ENCODE measurements at regions not wholly inside any gene's neighbourhood (a gene's known extent, or its start where the extent isn't known, plus 50 kb on each side); places are given as distances from the start of the nearest gene placed in this dataset.

- Histone ChIP-seq H3K56ac (ENCODE audit: extremely low read depth, insufficient read depth, low read length) (no peak overlapping the region), H2AK9ac (replicated peaks; ENCODE audit: low read depth, low read length, poor library complexity) (no peak overlapping the region), H3K4me2 (ENCODE audit: low read depth, low read length) (no peak overlapping the region), H2BK15ac (ENCODE audit: low read depth, low read length) (no peak overlapping the region), H2BK120ac (ENCODE audit: low read depth, low read length) (no peak overlapping the region), H2AK5ac (ENCODE audit: low read depth, low read length) (no peak overlapping the region), H3K9me3 (ENCODE audit: control insufficient read depth, insufficient read depth, low read length) (no peaks in the 10 kb centered on the region; the same call in 1 of the 2 replicates), H3K79me1 (ENCODE audit: low read depth in 1 of 2, low read length in 2 of 2) (no peaks in the 10 kb centered on the region), H3K9me1 (ENCODE audit: insufficient read depth, low read length) (no peaks in the 10 kb centered on the region), H3K9ac (ENCODE audit: low read depth, low read length) (no peak overlapping the region), H4K20me1 (ENCODE audit: insufficient read depth, low read length) (no peaks in the 10 kb centered on the region), H2AFZ (replicated peaks; ENCODE audit: low read length, poor library complexity) (no peak overlapping the region), H3K18ac (ENCODE audit: low read depth, low read length) (no peak overlapping the region), H3K27me3 (ENCODE audit: control insufficient read depth, insufficient read depth, low read length) (no peaks in the 10 kb centered on the region), H4K91ac (ENCODE audit: insufficient read depth, low read depth, low read length) (no peak overlapping the region), H2BK5ac (ENCODE audit: low read depth, low read length, poor library complexity, severe bottlenecking) (no peak overlapping the region), H3K14ac (replicated peaks; ENCODE audit: low read depth, low read length) (no peak overlapping the region), H3K23ac (ENCODE audit: low read depth, low read length) (no peak overlapping the region), H3K27ac (ENCODE audit: insufficient read depth, low read length) (no peak overlapping the region), H2BK20ac (ENCODE audit: low read depth, low read length) (no peak overlapping the region), H4K5ac (ENCODE audit: low read depth, low read length) (no peak overlapping the region), H4K8ac (ENCODE audit: low read depth in 2 of 2, low read length in 2 of 2) (no peak overlapping the region), H3K36me3 (ENCODE audit: control insufficient read depth, insufficient read depth, low read length) (no peaks in the 10 kb centered on the region), H3K4me1 (ENCODE audit: control insufficient read depth, insufficient read depth, low read length) (no peaks in the 10 kb centered on the region), H3K4me3 (ENCODE audit: insufficient read depth, low read depth, low read length) (no peak overlapping the region), H3K4ac (ENCODE audit: low read depth, low read length) (no peak overlapping the region)
- ATAC-seq (ENCODE audit: low read depth) (no peak), DNase-seq (no peak)
- intact Hi-C loops (cut with micrococcal nuclease) (no loop called here), in situ Hi-C loops (cut with MboI; ENCODE audit: low sequenced_read_pairs) (no loop called here), dilution Hi-C loops (cut with HindIII; ENCODE audit: low sequenced_read_pairs, unreplicated experiment) (no loop called here)
- CTCF ChIA-PET, result no interaction called here
- no TSS peak for BruUV-seq (replicated peaks)
- POLR2A ChIA-PET (ENCODE audit: unreplicated experiment), result no interaction called here
- TF ChIP-seq MXI1 (IDR thresholded peaks at IDR 0.05; ENCODE audit: borderline replicate concordance, low read depth, low read length), result no peak
- no peak for TF ChIP-seq RFX5 (IDR thresholded peaks at IDR 0.05; ENCODE audit: low read depth, low read length)
- no peak for TF ChIP-seq CTCF (conservative IDR thresholded peaks at IDR 0.05; ENCODE audit: low read depth, low read length)
- TF ChIP-seq, protein P1, sequence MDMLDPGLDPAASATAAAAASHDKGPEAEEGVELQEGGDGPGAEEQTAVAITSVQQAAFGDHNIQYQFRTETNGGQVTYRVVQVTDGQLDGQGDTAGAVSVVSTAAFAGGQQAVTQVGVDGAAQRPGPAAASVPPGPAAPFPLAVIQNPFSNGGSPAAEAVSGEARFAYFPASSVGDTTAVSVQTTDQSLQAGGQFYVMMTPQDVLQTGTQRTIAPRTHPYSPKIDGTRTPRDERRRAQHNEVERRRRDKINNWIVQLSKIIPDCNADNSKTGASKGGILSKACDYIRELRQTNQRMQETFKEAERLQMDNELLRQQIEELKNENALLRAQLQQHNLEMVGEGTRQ (IDR thresholded peaks at IDR 0.05; ENCODE audit: low read depth, low read length), result no peak
- TF ChIP-seq, protein P2, sequence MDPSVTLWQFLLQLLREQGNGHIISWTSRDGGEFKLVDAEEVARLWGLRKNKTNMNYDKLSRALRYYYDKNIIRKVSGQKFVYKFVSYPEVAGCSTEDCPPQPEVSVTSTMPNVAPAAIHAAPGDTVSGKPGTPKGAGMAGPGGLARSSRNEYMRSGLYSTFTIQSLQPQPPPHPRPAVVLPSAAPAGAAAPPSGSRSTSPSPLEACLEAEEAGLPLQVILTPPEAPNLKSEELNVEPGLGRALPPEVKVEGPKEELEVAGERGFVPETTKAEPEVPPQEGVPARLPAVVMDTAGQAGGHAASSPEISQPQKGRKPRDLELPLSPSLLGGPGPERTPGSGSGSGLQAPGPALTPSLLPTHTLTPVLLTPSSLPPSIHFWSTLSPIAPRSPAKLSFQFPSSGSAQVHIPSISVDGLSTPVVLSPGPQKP (IDR thresholded peaks at IDR 0.05; ENCODE audit: borderline replicate concordance, low read depth, low read length), result no peak
- no peak for TF ChIP-seq FOS (IDR thresholded peaks at IDR 0.05; ENCODE audit: low read depth, low read length)
- TF ChIP-seq RCOR1 (IDR thresholded peaks at IDR 0.05; ENCODE audit: insufficient replicate concordance, low read length), result no peak
- no peak for TF ChIP-seq NFE2L2 (IDR thresholded peaks at IDR 0.05; ENCODE audit: low read depth, low read length)
- no peak for TF ChIP-seq MAZ (IDR thresholded peaks at IDR 0.05; ENCODE audit: borderline replicate concordance, low read depth, low read length)
- no peak for TF ChIP-seq RAD21 (IDR thresholded peaks at IDR 0.05; ENCODE audit: low read length)
- no peak for TF ChIP-seq CHD1 (IDR thresholded peaks at IDR 0.05; ENCODE audit: low read depth, low read length)
- TF ChIP-seq POLR2A (IDR thresholded peaks at IDR 0.05; ENCODE audit: low read depth, low read length), result no peak
- no peak for TF ChIP-seq MAFK (IDR thresholded peaks at IDR 0.05; ENCODE audit: low read depth, low read length)
- no peak for TF ChIP-seq CEBPB (IDR thresholded peaks at IDR 0.05; ENCODE audit: low read depth, low read length)
- TF ChIP-seq BHLHE40 (IDR thresholded peaks at IDR 0.05; ENCODE audit: low read depth, low read length), result no peak
- no peak for TF ChIP-seq SMC3 (IDR thresholded peaks at IDR 0.05; ENCODE audit: low read depth, low read length)
- WGBS, 2 experiments (ENCODE audit: extremely low coverage in 2 of 2, insufficient read length in 1 of 2), result no CpG with 5 or more reads among the region's 2 CpGs
Measured at GRCh38 chr13:90968166-90968904, 379.2 kb upstream of the MIR17HG start.

Measured in IMR-90 (cell line).